Lower lobe of right lung (tissue), 2 donors: ENCODE measurements at regions not wholly inside any gene's neighbourhood (a gene's known extent, or its start where the extent isn't known, plus 50 kb on each side); places are given as distances from the start of the nearest gene placed in this dataset.

Experiments used
- ATAC-seq, 2 donors: fragments of 200-7000 bp; cut with Tn5 transposase; one replicate each; pipeline ENCODE4 v1.9.1; 2020 to 2022; ENCODE audit warnings: mild to moderate bottlenecking in 2 of 2, moderate library complexity in 2 of 2
- DNase-seq: peaks from one replicate; pipeline ENCODE4 v3.0.0-alpha.2; 2020
- H3K27ac ChIP-seq: fragments of 200-600 bp; one replicate; pipeline ENCODE4 v1.8.0; 2022
- H3K27me3 ChIP-seq: fragments of 200-600 bp; one replicate; pipeline ENCODE4 v1.8.0; 2022; ENCODE audit warnings: low read depth
- H3K36me3 ChIP-seq: fragments of 200-600 bp; one replicate; pipeline ENCODE4 v1.8.0; 2022; ENCODE audit warnings: mild to moderate bottlenecking
- H3K4me1 ChIP-seq: fragments of 200-600 bp; one replicate; pipeline ENCODE4 v1.8.0; 2022
- H3K4me3 ChIP-seq: fragments of 200-600 bp; one replicate; pipeline ENCODE4 v1.8.0; 2022; ENCODE audit warnings: mild to moderate bottlenecking
- H3K9me3 ChIP-seq: fragments of 200-600 bp; one replicate; pipeline ENCODE4 v1.8.0; 2022
- CTCF ChIP-seq: fragments of 200-600 bp; IDR thresholded peaks from one replicate; pipeline ENCODE4 v1.8.0; 2022; ENCODE audit warnings: antibody characterized with exemption, mild to moderate bottlenecking
- intact Hi-C: fragments of 100-400 bp; cut with DNase I; formaldehyde crosslinking; loops from one replicate; pipeline ENCODE4 v1.11.0; 2022
- donor health status: DM: no; HTN: yes; CAD: no; lungs with severe emphysema.

GRCh38 chr6:12384357-12384912 lies 94.3 kb downstream of the EDN1 start:
- DNase-seq (no peak), ATAC-seq (no peak)
- intact Hi-C loops, result no loop called here
- no peak overlapping the region for H3K27ac ChIP-seq
- no peak overlapping the region for H3K4me3 ChIP-seq
- no peaks in the 10 kb centered on the region for H3K36me3 ChIP-seq
- no peak for TF ChIP-seq CTCF
- H3K9me3 ChIP-seq, result no peaks in the 10 kb centered on the region
- H3K27me3 ChIP-seq, result no peaks in the 10 kb centered on the region
- H3K4me1 ChIP-seq, result no peaks in the 10 kb centered on the region

DNA sequence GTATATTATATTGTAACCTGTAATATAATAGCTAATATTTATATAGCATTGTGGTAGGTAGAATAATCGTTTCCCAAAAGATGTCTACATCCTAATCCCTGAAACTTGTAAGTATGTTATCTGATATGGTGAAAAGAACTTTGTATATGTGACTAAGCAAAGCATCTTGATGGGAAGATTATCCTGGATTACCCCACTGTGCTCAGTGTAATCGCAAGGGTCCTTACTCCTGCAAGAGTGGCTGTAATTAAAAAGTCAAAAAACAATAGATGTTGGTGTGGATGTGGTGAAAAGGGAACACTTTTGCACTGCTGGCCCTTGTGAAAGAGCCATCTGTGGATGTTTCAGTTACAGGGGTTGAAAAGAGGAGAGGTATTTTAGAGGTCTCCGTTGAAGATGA lies 95.2 kb downstream of the EDN1 start:
- H3K27me3 ChIP-seq, result no peaks in the 10 kb centered on the region
- intact Hi-C loops, result no loop called here

DNA sequence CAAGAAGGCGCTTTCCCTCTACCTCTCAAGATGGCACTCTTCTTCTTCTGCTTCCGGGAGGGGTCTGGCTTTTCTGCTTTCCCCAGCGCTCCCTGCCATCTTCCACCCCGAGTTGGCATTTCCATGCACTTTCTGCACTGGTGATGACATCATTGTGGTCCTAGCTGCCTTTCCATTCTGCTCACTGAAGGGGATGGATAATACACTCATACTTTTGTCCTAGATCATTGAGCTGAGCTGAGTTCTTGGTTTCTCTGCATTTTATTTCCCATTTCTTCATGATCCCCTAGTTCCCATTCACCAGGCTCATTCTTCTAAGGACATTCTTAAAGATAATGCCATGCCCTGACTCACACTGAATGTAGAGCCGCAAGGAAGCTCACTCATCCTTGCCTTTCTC lies 96.7 kb downstream of the EDN1 start:
- H3K27me3 ChIP-seq, result no peaks in the 10 kb centered on the region
- H3K9me3 ChIP-seq, result no peaks in the 10 kb centered on the region
- intact Hi-C loops, result no loop called here

More for the DNA sequence above, 95.2 kb downstream of the EDN1 start:
- Histone ChIP-seq H3K4me1 (no peaks in the 10 kb centered on the region), H3K36me3 (no peaks in the 10 kb centered on the region), H3K4me3 (no peak overlapping the region), H3K27ac (no peak overlapping the region), H3K9me3 (no peaks in the 10 kb centered on the region)
- ATAC-seq (no peak), DNase-seq (no peak)
- TF ChIP-seq CTCF, result no peak

GRCh38 chr6:12391472-12391871 lies 101.3 kb downstream of the EDN1 start:
- no peaks in the 10 kb centered on the region for H3K4me1 ChIP-seq

More for the DNA sequence above, 96.7 kb downstream of the EDN1 start:
- H3K4me1 ChIP-seq, result no peaks in the 10 kb centered on the region
- H3K4me3 ChIP-seq, result no peak overlapping the region
- TF ChIP-seq CTCF, result no peak
- DNase-seq (no peak), ATAC-seq (no peak)
- H3K27ac ChIP-seq, result no peak overlapping the region
- H3K36me3 ChIP-seq, result no peaks in the 10 kb centered on the region

GRCh38 chr6:12392490-12392889 lies 102.3 kb downstream of the EDN1 start:
- H3K27me3 ChIP-seq, result no peaks in the 10 kb centered on the region
- intact Hi-C loops, result no loop called here
- no peaks in the 10 kb centered on the region for H3K36me3 ChIP-seq
- TF ChIP-seq CTCF, result no peak
- no peak overlapping the region for H3K4me3 ChIP-seq
- no peak for DNase-seq
- H3K27ac ChIP-seq, result no peak overlapping the region
- H3K4me1 ChIP-seq, result no peaks in the 10 kb centered on the region
- ATAC-seq, result no peak
- no peaks in the 10 kb centered on the region for H3K9me3 ChIP-seq

More at GRCh38 chr6:12391472-12391871, 101.3 kb downstream of the EDN1 start:
- intact Hi-C loops, result no loop called here
- no peak for ATAC-seq
- H3K4me3 ChIP-seq, result no peak overlapping the region
- H3K9me3 ChIP-seq, result no peaks in the 10 kb centered on the region
- DNase-seq, result no peak
- no peak for TF ChIP-seq CTCF
- no peaks in the 10 kb centered on the region for H3K36me3 ChIP-seq
- H3K27ac ChIP-seq, result no peak overlapping the region
- H3K27me3 ChIP-seq, result no peaks in the 10 kb centered on the region

DNA sequence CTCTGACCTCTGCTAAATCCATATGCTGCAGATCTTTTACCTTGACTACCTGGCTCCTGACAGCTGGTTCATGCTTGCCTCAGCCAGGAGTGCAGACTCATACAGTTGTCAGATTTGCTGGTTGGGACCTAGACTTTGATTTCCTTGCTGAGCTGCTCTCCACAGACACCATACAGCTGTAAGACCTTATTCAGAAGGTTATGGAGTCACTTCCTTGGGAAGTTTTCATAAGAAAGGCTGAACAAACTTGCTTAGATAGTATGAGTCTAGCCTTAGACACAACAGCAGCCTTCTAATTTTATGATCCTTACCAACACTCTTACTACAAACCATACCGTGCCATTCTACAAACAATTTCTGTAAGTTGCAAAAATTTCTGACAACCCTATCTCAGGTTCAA lies 102.9 kb downstream of the EDN1 start:
- DNase-seq (no peak), ATAC-seq (no peak)
- Histone ChIP-seq H3K4me1 (no peaks in the 10 kb centered on the region), H3K4me3 (no peak overlapping the region), H3K9me3 (no peaks in the 10 kb centered on the region), H3K36me3 (no peaks in the 10 kb centered on the region), H3K27ac (no peak overlapping the region), H3K27me3 (no peaks in the 10 kb centered on the region)
- intact Hi-C loops, result no loop called here
- TF ChIP-seq CTCF, result no peak
